MV-4-11 (cell line): ENCODE measurements at regions not wholly inside any gene's neighbourhood (a gene's known extent, or its start where the extent isn't known, plus 50 kb on each side); places are given as distances from the start of the nearest gene placed in this dataset.
"Not testable (repeated sequence)": the region's sequence is repeated elsewhere in the genome, so short reads cannot be mapped to it uniquely, and the experiment has no call there.

ENCODE experiments used
- DNase-seq: peaks from one replicate; lab custom pipeline; 2025; lab: John Stamatoyannopoulos, UW

- no peak for DNase-seq
These were observed 202.7 kb downstream of the POM121L12 start for GRCh38 chr7:53238021-53238605.

- DNase-seq, result not testable (repeated sequence)
These were observed 203.7 kb downstream of the POM121L12 start for GRCh38 chr7:53239151-53239550.

GRCh38 chr7:53245721-53246120 lies 210.3 kb downstream of the POM121L12 start:
- DNase-seq, result no peak

GRCh38 chr7:53246957-53247356 lies 211.5 kb downstream of the POM121L12 start:
- DNase-seq, result no peak

GRCh38 chr7:53252539-53252938 lies 217.1 kb downstream of the POM121L12 start:
- no peak for DNase-seq

GRCh38 chr7:53272081-53272480 lies 236.6 kb downstream of the POM121L12 start:
- no peak for DNase-seq

- no peak for DNase-seq
These were observed 245.9 kb downstream of the POM121L12 start for GRCh38 chr7:53281312-53281711.

- DNase-seq, result no peak
These were observed 256.9 kb downstream of the POM121L12 start for GRCh38 chr7:53292341-53292740.

- DNase-seq, result no peak
These were observed 267.2 kb downstream of the POM121L12 start for GRCh38 chr7:53302496-53303246.

- no peak for DNase-seq
These were observed 268.3 kb downstream of the POM121L12 start for GRCh38 chr7:53303781-53304180.

GRCh38 chr7:53306846-53307245 lies 271.4 kb downstream of the POM121L12 start:
- no peak for DNase-seq

- DNase-seq, result no peak
These were observed 275.8 kb downstream of the POM121L12 start for GRCh38 chr7:53311205-53311604.

- no peak for DNase-seq
These were observed 280.5 kb downstream of the POM121L12 start for GRCh38 chr7:53315981-53316380.

- no peak for DNase-seq
These were observed 283.1 kb downstream of the POM121L12 start for GRCh38 chr7:53318566-53318965.

- DNase-seq, result no peak
These were observed 289.6 kb downstream of the POM121L12 start for GRCh38 chr7:53325061-53325460.

GRCh38 chr7:53326634-53327033 lies 291.2 kb downstream of the POM121L12 start:
- DNase-seq, result no peak

GRCh38 chr7:53336105-53336668 lies 300.8 kb downstream of the POM121L12 start:
- DNase-seq, result no peak

- no peak for DNase-seq
These were observed 304.8 kb downstream of the POM121L12 start for GRCh38 chr7:53340220-53340619.

GRCh38 chr7:53350241-53350640 lies 314.8 kb downstream of the POM121L12 start:
- DNase-seq, result no peak

GRCh38 chr7:53351681-53352080 lies 316.2 kb downstream of the POM121L12 start:
- DNase-seq, result no peak

GRCh38 chr7:53358269-53358668 lies 322.8 kb downstream of the POM121L12 start:
- DNase-seq, result no peak

- DNase-seq, result no peak
These were observed 347.7 kb downstream of the POM121L12 start for GRCh38 chr7:53383131-53383530.

- DNase-seq, result not testable (repeated sequence)
These were observed 349.8 kb downstream of the POM121L12 start for GRCh38 chr7:53385239-53385638.
